GM12878 (cell line): ENCODE measurements at regions not wholly inside any gene's neighbourhood (a gene's known extent, or its start where the extent isn't known, plus 50 kb on each side); places are given as distances from the start of the nearest gene placed in this dataset.

Experiments
- ATF7 ChIP-seq: fragments of 450-650 bp; IDR thresholded peaks from 2 replicates; pipeline ENCODE4 v1.6.1; 2016; ENCODE audit warnings: low read depth, mild to moderate bottlenecking
- JUNB ChIP-seq: IDR thresholded peaks from 2 replicates; pipeline ENCODE4 v1.6.1; 2016; ENCODE audit warnings: antibody characterized with exemption, mild to moderate bottlenecking
- PAX5 ChIP-seq: IDR thresholded peaks from 2 replicates; pipeline ENCODE4 v1.6.1; 2011; ENCODE audit warnings: low read depth, low read length, borderline replicate concordance
- PML ChIP-seq: IDR thresholded peaks from 2 replicates; pipeline ENCODE4 v1.6.1; 2012; ENCODE audit warnings: low read length, inconsistent platforms
- TBL1XR1 ChIP-seq: IDR thresholded peaks from 2 replicates; pipeline ENCODE4 v1.6.1; 2012; ENCODE audit warnings: low read depth, low read length, improper control_type of control experiment
- TCF12 ChIP-seq: IDR thresholded peaks from 2 replicates; pipeline ENCODE4 v1.6.1; 2011; ENCODE audit warnings: low read depth, mild to moderate bottlenecking, low read length
- TF ChIP-seq, protein P1 (sequence below): IDR thresholded peaks from 2 replicates; pipeline ENCODE4 v1.6.1; 2012; ENCODE audit warnings: improper control_type of control experiment, low read depth, low read length; ENCODE audit not compliant: insufficient replicate concordance
- TF ChIP-seq, protein P2 (sequence below): fragments of 450-650 bp; IDR thresholded peaks from 2 replicates; pipeline ENCODE4 v1.6.1; 2017; ENCODE audit warnings: low read depth, mild to moderate bottlenecking, moderate library complexity
- TF ChIP-seq, protein P3 (sequence below): fragments of 450-650 bp; IDR thresholded peaks from 2 replicates; pipeline ENCODE4 v1.6.1; 2017; ENCODE audit warnings: mild to moderate bottlenecking, moderate library complexity
- TF ChIP-seq, protein P4 (sequence below): IDR thresholded peaks from 2 replicates; pipeline ENCODE4 v1.6.1; 2011; ENCODE audit warnings: mild to moderate bottlenecking, low read depth, low read length, moderate library complexity; ENCODE audit not compliant: insufficient replicate concordance

DNA sequence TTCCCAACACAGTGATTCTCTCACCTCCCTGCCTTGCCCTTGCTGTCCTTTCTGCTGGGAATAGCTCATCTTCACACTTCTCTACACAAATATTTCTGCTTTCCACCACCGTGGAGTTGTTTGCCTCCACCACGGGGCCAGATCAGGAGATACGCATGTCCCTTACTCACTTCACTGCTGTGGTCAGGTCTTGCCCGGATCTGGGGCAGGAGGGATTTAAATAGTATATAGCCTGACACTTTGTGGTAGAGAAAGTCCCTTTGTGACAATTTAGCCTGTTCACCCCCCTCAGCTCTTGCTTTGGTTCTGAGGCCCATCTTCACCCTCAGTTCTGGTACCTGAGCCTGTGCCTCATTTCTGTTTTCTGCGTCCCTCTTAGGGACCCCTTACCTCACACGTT, 92.6 kb upstream of the PREP start (continued):
- TF ChIP-seq, protein P1, sequence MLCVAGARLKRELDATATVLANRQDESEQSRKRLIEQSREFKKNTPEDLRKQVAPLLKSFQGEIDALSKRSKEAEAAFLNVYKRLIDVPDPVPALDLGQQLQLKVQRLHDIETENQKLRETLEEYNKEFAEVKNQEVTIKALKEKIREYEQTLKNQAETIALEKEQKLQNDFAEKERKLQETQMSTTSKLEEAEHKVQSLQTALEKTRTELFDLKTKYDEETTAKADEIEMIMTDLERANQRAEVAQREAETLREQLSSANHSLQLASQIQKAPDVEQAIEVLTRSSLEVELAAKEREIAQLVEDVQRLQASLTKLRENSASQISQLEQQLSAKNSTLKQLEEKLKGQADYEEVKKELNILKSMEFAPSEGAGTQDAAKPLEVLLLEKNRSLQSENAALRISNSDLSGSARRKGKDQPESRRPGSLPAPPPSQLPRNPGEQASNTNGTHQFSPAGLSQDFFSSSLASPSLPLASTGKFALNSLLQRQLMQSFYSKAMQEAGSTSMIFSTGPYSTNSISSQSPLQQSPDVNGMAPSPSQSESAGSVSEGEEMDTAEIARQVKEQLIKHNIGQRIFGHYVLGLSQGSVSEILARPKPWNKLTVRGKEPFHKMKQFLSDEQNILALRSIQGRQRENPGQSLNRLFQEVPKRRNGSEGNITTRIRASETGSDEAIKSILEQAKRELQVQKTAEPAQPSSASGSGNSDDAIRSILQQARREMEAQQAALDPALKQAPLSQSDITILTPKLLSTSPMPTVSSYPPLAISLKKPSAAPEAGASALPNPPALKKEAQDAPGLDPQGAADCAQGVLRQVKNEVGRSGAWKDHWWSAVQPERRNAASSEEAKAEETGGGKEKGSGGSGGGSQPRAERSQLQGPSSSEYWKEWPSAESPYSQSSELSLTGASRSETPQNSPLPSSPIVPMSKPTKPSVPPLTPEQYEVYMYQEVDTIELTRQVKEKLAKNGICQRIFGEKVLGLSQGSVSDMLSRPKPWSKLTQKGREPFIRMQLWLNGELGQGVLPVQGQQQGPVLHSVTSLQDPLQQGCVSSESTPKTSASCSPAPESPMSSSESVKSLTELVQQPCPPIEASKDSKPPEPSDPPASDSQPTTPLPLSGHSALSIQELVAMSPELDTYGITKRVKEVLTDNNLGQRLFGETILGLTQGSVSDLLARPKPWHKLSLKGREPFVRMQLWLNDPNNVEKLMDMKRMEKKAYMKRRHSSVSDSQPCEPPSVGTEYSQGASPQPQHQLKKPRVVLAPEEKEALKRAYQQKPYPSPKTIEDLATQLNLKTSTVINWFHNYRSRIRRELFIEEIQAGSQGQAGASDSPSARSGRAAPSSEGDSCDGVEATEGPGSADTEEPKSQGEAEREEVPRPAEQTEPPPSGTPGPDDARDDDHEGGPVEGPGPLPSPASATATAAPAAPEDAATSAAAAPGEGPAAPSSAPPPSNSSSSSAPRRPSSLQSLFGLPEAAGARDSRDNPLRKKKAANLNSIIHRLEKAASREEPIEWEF: no peak
- TF ChIP-seq TCF12 (0 out of 2 replicates have a peak, but pooled peaks have one; percentile 9), TBL1XR1 (0 out of 2 replicates have a peak, but pooled peaks have one; percentile 25), PML (no peak), PAX5 (peak; percentile 26; the same call in 1 of the 2 replicates), JUNB (peak; percentile 12; the same call in 1 of the 2 replicates), ATF7 (peak; percentile 49; the same call in 1 of the 2 replicates)
- TF ChIP-seq, protein P2, sequence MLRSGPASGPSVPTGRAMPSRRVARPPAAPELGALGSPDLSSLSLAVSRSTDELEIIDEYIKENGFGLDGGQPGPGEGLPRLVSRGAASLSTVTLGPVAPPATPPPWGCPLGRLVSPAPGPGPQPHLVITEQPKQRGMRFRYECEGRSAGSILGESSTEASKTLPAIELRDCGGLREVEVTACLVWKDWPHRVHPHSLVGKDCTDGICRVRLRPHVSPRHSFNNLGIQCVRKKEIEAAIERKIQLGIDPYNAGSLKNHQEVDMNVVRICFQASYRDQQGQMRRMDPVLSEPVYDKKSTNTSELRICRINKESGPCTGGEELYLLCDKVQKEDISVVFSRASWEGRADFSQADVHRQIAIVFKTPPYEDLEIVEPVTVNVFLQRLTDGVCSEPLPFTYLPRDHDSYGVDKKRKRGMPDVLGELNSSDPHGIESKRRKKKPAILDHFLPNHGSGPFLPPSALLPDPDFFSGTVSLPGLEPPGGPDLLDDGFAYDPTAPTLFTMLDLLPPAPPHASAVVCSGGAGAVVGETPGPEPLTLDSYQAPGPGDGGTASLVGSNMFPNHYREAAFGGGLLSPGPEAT: peak; percentile 85; the same call in 1 of the 2 replicates
- TF ChIP-seq, protein P3, sequence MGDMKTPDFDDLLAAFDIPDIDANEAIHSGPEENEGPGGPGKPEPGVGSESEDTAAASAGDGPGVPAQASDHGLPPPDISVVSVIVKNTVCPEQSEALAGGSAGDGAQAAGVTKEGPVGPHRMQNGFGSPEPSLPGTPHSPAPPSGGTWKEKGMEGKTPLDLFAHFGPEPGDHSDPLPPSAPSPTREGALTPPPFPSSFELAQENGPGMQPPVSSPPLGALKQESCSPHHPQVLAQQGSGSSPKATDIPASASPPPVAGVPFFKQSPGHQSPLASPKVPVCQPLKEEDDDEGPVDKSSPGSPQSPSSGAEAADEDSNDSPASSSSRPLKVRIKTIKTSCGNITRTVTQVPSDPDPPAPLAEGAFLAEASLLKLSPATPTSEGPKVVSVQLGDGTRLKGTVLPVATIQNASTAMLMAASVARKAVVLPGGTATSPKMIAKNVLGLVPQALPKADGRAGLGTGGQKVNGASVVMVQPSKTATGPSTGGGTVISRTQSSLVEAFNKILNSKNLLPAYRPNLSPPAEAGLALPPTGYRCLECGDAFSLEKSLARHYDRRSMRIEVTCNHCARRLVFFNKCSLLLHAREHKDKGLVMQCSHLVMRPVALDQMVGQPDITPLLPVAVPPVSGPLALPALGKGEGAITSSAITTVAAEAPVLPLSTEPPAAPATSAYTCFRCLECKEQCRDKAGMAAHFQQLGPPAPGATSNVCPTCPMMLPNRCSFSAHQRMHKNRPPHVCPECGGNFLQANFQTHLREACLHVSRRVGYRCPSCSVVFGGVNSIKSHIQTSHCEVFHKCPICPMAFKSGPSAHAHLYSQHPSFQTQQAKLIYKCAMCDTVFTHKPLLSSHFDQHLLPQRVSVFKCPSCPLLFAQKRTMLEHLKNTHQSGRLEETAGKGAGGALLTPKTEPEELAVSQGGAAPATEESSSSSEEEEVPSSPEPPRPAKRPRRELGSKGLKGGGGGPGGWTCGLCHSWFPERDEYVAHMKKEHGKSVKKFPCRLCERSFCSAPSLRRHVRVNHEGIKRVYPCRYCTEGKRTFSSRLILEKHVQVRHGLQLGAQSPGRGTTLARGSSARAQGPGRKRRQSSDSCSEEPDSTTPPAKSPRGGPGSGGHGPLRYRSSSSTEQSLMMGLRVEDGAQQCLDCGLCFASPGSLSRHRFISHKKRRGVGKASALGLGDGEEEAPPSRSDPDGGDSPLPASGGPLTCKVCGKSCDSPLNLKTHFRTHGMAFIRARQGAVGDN: 0 out of 2 replicates have a peak, but pooled peaks have one; percentile 67
- TF ChIP-seq, protein P4, sequence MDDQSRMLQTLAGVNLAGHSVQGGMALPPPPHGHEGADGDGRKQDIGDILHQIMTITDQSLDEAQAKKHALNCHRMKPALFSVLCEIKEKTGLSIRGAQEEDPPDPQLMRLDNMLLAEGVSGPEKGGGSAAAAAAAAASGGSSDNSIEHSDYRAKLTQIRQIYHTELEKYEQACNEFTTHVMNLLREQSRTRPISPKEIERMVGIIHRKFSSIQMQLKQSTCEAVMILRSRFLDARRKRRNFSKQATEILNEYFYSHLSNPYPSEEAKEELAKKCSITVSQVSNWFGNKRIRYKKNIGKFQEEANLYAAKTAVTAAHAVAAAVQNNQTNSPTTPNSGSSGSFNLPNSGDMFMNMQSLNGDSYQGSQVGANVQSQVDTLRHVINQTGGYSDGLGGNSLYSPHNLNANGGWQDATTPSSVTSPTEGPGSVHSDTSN: no peak
